Astrocyte of the cerebellum (primary cell): ENCODE measurements at regions not wholly inside any gene's neighbourhood (a gene's known extent, or its start where the extent isn't known, plus 50 kb on each side); places are given as distances from the start of the nearest gene placed in this dataset.

Source experiments
- DNase-seq: peaks from one replicate; pipeline ENCODE4 v3.0.0-alpha.2; 2011; ENCODE audit warnings: low read depth
- H3K4me3 ChIP-seq: 2 replicates; pipeline ENCODE4 v1.5.1; 2011; ENCODE audit warnings: mild to moderate bottlenecking, low read depth, low read length, moderate library complexity
- in situ Hi-C: cut with HindIII; loops from 2 replicates; pipeline ENCODE4 v1.10.0; 2017; ENCODE audit warnings: low sequenced_read_pairs
- TF ChIP-seq, protein P1 (sequence below): IDR thresholded peaks from 2 replicates; pipeline ENCODE4 v1.5.1; 2012; ENCODE audit warnings: low read length, low read depth, moderate library complexity, mild to moderate bottlenecking; ENCODE audit errors: missing control alignments

DNA sequence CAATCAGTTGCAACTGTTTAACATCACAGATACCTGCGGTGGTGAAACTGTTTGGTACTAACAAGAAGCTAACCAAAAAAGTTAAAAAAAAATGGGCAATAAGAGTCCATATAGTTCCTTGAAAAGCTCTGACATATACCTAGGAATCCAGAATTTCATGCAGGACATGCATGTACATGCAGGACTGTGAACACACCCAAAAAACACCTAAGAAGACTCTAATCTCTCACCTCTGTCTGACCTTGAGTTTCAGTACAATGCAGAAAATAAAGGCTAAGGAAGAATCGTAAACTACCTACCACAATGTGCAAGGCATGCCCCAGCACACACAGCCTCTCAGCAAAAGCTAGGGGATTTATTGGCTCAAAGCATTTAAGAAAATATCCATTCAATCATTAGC is 110.7 kb upstream of the GOLGA8J start:
- no peak for DNase-seq
- no peak overlapping the region for H3K4me3 ChIP-seq
- TF ChIP-seq, protein P1, sequence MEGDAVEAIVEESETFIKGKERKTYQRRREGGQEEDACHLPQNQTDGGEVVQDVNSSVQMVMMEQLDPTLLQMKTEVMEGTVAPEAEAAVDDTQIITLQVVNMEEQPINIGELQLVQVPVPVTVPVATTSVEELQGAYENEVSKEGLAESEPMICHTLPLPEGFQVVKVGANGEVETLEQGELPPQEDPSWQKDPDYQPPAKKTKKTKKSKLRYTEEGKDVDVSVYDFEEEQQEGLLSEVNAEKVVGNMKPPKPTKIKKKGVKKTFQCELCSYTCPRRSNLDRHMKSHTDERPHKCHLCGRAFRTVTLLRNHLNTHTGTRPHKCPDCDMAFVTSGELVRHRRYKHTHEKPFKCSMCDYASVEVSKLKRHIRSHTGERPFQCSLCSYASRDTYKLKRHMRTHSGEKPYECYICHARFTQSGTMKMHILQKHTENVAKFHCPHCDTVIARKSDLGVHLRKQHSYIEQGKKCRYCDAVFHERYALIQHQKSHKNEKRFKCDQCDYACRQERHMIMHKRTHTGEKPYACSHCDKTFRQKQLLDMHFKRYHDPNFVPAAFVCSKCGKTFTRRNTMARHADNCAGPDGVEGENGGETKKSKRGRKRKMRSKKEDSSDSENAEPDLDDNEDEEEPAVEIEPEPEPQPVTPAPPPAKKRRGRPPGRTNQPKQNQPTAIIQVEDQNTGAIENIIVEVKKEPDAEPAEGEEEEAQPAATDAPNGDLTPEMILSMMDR = no peak
- in situ Hi-C loops = no loop called here

DNA sequence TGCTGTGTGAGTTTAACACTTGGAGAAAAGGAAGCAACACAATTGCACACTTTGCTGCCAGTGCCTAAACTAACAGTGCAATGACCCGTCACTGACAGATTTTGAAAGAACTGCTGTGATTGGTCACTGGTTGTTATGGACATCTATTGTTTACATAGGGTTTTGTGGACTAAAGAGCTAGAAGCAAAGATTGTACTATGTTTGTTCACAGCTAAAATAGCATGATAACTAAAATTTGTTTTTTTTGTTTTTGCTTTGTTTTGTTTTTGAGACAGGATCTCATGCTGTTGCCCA is 112.4 kb upstream of the GOLGA8J start:
- no peak for DNase-seq
- H3K4me3 ChIP-seq = no peak overlapping the region
- in situ Hi-C loops = no loop called here
- TF ChIP-seq, protein P1 = no peak

DNA sequence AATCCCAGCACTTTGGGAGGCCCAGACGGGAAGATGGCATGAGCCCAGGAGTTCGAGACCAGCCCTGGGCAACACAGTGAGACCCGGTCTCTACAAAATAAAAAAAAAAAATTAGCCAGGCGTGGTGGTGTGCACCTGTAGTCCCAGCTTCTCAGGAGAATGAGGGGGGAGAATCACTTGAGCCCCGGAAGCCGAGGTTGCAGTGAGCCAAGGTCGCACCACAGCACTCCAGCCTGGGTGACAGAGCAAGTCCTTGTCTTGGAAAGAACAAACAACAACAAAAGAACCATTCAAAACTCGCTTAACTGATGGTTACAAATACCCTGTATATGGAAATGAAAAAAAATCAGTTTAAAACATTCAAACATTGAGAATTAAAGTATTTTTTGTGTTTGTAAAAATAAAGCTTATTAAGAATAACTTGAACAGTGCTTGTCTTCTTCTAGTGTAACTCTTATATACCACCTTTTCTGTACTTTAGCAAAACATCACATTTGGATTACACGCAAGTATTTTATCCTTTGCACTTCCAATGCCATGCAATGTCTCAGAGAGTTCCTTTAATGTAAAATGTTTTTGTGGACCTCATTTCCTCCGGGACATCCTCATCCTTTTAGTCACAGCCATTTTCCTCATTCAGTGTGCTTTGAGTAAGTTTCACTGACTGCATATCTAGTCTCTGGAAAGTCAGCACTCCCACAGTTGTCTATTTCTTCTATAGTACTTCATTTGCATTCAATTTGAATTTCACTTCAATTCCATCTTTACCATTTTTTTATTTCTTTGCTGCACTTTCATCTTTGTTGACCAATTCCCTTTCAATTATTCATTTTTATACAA is 113.0 kb upstream of the GOLGA8J start:
- in situ Hi-C loops = loop anchor here (5.0 kb wide), 1 partner anchor 53 kb away; no protein-coding TSS in a partner anchor
- H3K4me3 ChIP-seq = no peak overlapping the region
- TF ChIP-seq, protein P1 = no peak
- DNase-seq = no peak

DNA sequence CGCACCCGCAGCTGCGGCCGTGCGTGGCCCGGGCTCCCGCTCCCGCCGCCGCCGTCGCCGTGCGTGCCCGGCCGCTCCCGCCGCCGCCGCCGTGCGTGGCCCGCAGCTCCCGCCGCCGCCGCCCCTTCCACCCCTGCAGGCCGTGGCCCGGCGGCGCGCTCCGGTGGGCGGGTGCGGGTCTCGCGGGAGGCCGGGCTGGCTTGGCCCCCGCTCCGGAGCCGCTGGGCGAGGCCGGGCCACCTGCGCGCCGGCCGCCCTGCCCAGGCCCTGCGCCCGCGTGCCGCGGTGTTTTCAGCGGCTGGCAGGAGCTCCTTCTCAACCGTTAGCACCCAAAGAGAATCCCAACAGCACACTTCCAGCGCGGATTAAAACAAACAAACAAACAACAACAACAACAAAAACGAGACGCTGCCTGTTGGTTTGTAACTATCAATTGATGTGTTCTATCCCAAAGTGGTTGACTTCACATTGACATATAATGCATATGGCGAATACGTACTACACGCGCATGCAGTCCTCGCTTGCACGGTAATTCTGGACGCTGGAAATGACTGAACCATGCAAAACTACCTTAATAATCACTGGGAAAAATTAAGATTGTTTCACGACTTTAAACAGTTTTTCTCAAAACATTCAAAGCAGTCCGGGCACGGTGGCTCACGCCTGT is 113.7 kb upstream of the GOLGA8J start:
- peak overlapping the region; percentile 44 for H3K4me3 ChIP-seq
- TF ChIP-seq, protein P1 = no peak
- DNase-seq = no peak
- in situ Hi-C loops = loop anchor here (5.0 kb wide), 1 partner anchor 53 kb away; no protein-coding TSS in a partner anchor

DNA sequence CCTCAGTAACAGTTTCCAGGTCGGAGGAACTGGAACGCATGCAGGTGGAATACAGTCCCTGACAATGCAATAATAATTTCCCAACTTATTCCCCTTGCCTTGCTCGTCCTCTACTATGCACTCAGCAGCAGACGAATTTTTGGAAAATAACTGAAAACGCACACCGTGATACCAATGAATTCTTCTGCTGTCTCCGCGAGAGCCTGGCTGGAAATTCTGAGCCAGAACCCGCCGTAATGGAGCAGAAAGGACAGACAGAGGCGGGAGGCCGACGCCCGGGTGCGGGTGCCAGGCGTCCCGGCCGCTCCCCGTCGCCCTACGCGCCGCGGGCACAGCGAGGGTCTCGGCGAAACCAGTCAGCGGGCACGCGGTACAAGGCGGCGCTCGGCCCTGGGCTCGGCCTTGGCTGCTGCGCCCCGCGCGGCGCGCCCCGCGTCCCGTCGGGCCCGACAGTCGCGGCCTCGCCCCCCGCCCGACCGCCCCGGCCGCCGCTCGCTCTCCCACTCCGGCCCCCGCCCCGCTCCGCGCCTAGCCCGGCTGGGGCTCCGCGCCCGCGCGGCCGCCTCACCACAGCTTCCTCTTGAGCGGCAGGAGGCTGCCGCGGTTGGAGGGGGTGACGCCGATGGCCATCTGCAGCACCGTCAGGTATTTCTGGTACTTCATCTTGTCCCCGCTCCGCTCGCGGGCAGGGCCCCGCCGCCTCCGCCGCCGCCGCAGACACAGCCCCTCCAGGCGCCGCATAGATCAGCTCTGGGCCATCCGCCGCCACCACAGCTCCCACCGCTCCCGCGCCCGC is 114.5 kb upstream of the GOLGA8J start:
- DNase-seq = no peak
- TF ChIP-seq, protein P1 = no peak
- in situ Hi-C loops = loop anchor here (5.0 kb wide), 1 partner anchor 54 kb away; no protein-coding TSS in a partner anchor
- H3K4me3 ChIP-seq = peak overlapping the region; percentile 44

DNA sequence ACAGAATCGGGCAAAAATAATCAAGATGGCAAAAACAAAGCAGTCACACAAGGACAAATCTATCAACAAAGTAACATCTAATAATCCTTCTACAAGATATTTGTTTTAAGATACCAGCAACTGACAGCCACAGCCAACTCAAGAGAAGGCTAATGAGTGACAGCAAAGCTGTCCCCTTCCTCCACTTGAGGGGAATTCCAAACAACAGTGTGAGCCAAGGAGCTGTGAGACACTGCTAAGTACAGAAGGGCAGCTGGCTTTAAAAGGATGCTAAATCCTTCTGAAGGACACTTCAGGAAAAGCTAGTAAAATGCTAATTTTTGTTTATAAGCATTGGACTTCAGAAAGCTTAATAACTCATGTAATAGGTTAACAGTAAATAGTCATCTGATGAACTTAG is 120.3 kb upstream of the GOLGA8J start:
- no peak overlapping the region for H3K4me3 ChIP-seq
- TF ChIP-seq, protein P1 = no peak
- no peak for DNase-seq
- in situ Hi-C loops = no loop called here
